Testis (tissue), 2 donors: ENCODE measurements at regions not wholly inside any gene's neighbourhood (a gene's known extent, or its start where the extent isn't known, plus 50 kb on each side); places are given as distances from the start of the nearest gene placed in this dataset.

Experiments used
- DNase-seq: peaks from one replicate; pipeline ENCODE4 v3.0.0-alpha.2; 2019
- H3K27ac ChIP-seq, 2 donors: fragments of 200-600 bp; sonication (generic); one replicate each; pipeline ENCODE4 v1.5.1; 2019
- H3K27me3 ChIP-seq: fragments of 200-600 bp; sonication (generic); one replicate; pipeline ENCODE4 v1.5.1; 2019
- H3K36me3 ChIP-seq: fragments of 200-600 bp; sonication (generic); one replicate; pipeline ENCODE4 v1.5.1; 2017; ENCODE audit warnings: low read depth; ENCODE audit errors: missing control alignments
- H3K4me1 ChIP-seq: fragments of 200-600 bp; sonication (generic); one replicate; pipeline ENCODE4 v1.5.1; 2019
- H3K4me3 ChIP-seq, 2 donors: fragments of 200-600 bp; sonication (generic); one replicate each; pipeline ENCODE4 v1.5.1; 2017 to 2019
- H3K9me3 ChIP-seq: fragments of 200-600 bp; sonication (generic); one replicate; pipeline ENCODE4 v1.5.1; 2017
- POLR2A ChIP-seq: fragments of 450-650 bp; IDR thresholded peaks from one replicate; pipeline ENCODE4 v1.6.1; 2017; ENCODE audit warnings: antibody characterized with exemption, mild to moderate bottlenecking, moderate library complexity
- WGBS, 2 donors: methylation state at CpG; one replicate each; pipeline ENCODE4 v1.1.5; 2018; 5-methylcytosine and 5-hydroxymethylcytosine counted together
- intact Hi-C: fragments of 100-400 bp; cut with DNase I; formaldehyde crosslinking; loops from one replicate; pipeline ENCODE4 v1.15.1; 2023; ENCODE audit warnings: low total_unique reads
- TF ChIP-seq, protein P1 (sequence below), 3 experiments: fragments of 450-650 bp in 2 of 3; fragments of 200-600 bp in 1 of 3; sonication (generic) in 1 of 3; IDR thresholded peaks; one replicate each; pipeline ENCODE4 v1.5.1; 2016 to 2019; ENCODE audit warnings: antibody characterized with exemption in 3 of 3, mild to moderate bottlenecking in 2 of 3, moderate library complexity in 1 of 3

DNA sequence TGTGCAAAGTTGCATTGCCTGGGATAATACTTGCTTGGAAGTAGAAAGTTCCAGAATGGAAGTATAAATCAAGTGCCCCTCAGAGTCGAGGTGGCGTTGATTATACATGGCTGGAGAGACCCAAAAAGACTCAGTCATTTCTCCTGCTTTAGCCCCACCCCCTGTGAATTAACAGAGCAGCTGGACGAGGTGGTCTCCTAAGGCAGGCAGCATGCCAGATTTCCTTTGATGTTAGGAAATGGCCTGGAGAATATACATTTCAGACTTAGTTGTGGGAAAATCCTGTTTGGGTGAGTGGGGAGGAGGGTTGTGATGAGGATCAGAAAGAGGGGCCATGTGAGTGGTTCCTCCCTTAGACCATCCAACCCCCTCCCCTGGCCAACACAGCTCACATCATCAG is 406.1 kb upstream of the TMPO start:
- no peak for TF ChIP-seq POLR2A
- TF ChIP-seq, protein P1, sequence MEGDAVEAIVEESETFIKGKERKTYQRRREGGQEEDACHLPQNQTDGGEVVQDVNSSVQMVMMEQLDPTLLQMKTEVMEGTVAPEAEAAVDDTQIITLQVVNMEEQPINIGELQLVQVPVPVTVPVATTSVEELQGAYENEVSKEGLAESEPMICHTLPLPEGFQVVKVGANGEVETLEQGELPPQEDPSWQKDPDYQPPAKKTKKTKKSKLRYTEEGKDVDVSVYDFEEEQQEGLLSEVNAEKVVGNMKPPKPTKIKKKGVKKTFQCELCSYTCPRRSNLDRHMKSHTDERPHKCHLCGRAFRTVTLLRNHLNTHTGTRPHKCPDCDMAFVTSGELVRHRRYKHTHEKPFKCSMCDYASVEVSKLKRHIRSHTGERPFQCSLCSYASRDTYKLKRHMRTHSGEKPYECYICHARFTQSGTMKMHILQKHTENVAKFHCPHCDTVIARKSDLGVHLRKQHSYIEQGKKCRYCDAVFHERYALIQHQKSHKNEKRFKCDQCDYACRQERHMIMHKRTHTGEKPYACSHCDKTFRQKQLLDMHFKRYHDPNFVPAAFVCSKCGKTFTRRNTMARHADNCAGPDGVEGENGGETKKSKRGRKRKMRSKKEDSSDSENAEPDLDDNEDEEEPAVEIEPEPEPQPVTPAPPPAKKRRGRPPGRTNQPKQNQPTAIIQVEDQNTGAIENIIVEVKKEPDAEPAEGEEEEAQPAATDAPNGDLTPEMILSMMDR (IDR thresholded peaks at IDR 0.05): no peak
- Histone ChIP-seq H3K27me3 (no peaks in the 10 kb centered on the region), H3K27ac (no peak overlapping the region), H3K36me3 (no peaks in the 10 kb centered on the region), H3K4me1 (no peaks in the 10 kb centered on the region), H3K9me3 (no peaks in the 10 kb centered on the region), H3K4me3 (no peak overlapping the region)
- no peak for DNase-seq
- 60 to 76% methylated on average over 1 to 3 of the region's 3 CpGs for WGBS, 2 donors
- intact Hi-C loops: no loop called here

DNA sequence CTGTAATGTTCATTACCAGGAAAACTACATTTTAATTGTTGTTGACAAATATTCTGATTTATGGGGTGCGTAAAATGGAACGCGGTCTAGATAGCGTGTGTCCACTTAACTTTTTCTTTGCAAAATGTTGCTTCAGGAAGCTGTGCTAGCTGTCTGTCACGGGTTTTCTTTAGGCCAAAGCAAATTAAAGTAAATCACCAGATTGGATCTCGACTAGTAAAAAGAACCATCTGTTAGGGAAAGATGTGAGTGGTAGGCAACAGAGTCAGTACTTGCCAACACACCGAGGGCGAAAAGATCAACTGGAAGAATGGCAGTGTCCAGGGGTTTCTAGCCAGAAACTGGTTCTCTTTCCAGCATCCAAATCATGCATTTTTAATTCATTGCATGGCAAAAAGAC is 404.9 kb upstream of the TMPO start:
- WGBS, 2 donors: 76 to 80% methylated on average over 8 of the region's 8 CpGs
- Histone ChIP-seq H3K27ac (no peak overlapping the region), H3K27me3 (no peaks in the 10 kb centered on the region), H3K36me3 (no peaks in the 10 kb centered on the region), H3K9me3 (no peaks in the 10 kb centered on the region), H3K4me3 (no peak overlapping the region), H3K4me1 (no peaks in the 10 kb centered on the region)
- intact Hi-C loops: no loop called here
- TF ChIP-seq, protein P1 (IDR thresholded peaks at IDR 0.05): no peak
- TF ChIP-seq POLR2A: no peak
- no peak for DNase-seq

DNA sequence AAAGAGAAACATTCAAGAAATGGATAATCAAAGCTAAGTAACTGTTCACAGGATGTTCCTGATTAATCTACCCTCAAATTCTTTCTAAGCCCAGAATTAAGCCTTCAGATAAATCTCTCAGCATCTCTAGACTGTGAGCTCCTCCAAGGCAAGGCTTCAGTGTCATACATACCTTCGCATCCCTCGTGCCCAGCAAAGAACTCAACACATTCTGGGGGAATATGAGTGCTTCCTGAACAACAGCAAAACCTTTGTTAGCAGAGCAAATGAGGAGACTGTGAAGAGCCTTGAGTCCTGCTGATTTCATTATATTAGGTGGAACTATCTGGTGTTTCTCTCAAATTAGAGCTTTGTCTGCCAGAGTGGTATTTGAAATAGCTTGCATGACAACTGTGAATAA is 401.8 kb upstream of the TMPO start:
- TF ChIP-seq, protein P1 (IDR thresholded peaks at IDR 0.05): no peak
- TF ChIP-seq POLR2A: no peak
- intact Hi-C loops: no loop called here
- H3K4me3 ChIP-seq: no peak overlapping the region
- DNase-seq: no peak
- WGBS, 2 donors: 79% methylated on average over 2 of the region's 2 CpGs
- H3K9me3 ChIP-seq: no peaks in the 10 kb centered on the region
- H3K36me3 ChIP-seq: no peaks in the 10 kb centered on the region
- H3K4me1 ChIP-seq: no peaks in the 10 kb centered on the region
- no peak overlapping the region for H3K27ac ChIP-seq
- no peaks in the 10 kb centered on the region for H3K27me3 ChIP-seq

DNA sequence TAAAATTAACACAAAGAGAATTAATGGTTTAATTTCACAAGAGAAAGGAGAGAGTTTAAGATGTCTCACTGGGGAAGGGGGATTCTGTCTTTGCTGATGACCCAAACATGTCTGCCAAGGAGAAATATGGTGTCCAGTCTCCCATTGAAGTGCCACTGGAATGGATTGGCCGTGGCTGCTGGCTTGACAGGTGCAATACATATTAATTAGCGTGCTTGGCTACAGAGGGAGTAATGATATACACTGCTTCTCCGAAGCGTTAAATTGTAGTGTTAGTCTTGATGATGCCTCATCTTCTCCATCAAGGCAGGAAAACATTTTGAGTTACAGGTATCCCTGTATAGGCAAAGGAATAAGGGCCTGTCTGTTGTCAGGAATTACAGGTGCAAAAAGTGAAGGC is 393.4 kb upstream of the TMPO start:
- WGBS, 2 donors: 76 to 84% methylated on average over 4 of the region's 4 CpGs
- intact Hi-C loops: no loop called here

DNA sequence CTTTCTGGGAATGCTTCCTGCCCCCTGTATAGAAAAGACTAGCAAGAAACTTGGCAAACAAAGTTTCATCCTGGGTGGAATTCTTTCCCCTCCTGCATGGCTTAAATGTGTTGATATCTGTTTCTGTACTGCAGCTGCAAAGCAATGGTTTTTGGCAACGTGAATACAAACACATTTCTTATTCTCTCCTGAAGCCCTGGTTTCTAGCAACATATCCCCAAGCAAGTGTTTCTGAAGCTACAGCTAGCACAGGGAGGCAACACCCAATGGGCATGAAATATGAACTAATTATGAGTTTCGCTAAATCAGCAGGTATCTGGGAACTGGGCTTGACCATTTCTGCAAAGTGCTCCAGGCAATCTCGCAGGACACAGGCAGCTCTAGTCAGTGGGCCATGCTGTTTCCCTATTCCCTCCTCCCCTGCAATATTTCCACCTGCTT is 392.3 kb upstream of the TMPO start:
- no peak overlapping the region for H3K4me3 ChIP-seq
- no peaks in the 10 kb centered on the region for H3K9me3 ChIP-seq
- TF ChIP-seq, protein P1 (IDR thresholded peaks at IDR 0.05): no peak
- no peak for TF ChIP-seq POLR2A
- no peaks in the 10 kb centered on the region for H3K27me3 ChIP-seq
- WGBS, 2 donors: 46 to 47% methylated on average over 3 of the region's 3 CpGs
- H3K36me3 ChIP-seq: no peaks in the 10 kb centered on the region
- H3K27ac ChIP-seq: no peak overlapping the region
- intact Hi-C loops: no loop called here
- no peak for DNase-seq
- H3K4me1 ChIP-seq: peaks cover 4% of the 10 kb centered on the region

More for the DNA sequence above, 393.4 kb upstream of the TMPO start:
- TF ChIP-seq, protein P1 (IDR thresholded peaks at IDR 0.05): no peak
- no peak for TF ChIP-seq POLR2A
- H3K27ac ChIP-seq: no peak overlapping the region
- H3K4me1 ChIP-seq: peaks cover 4% of the 10 kb centered on the region
- no peaks in the 10 kb centered on the region for H3K9me3 ChIP-seq
- H3K27me3 ChIP-seq: no peaks in the 10 kb centered on the region
- H3K36me3 ChIP-seq: no peaks in the 10 kb centered on the region
- H3K4me3 ChIP-seq: no peak overlapping the region
- DNase-seq: no peak
